MM.1S (cell line): ENCODE measurements at regions not wholly inside any gene's neighbourhood (a gene's known extent, or its start where the extent isn't known, plus 50 kb on each side); places are given as distances from the start of the nearest gene placed in this dataset.

ENCODE experiments used
- EZH2 ChIP-seq: fragments of 300-600 bp; sonication (generic); optimal IDR thresholded peaks from 2 replicates; pipeline ENCODE3; 2017; ENCODE audit warnings: low read depth, mild to moderate bottlenecking, antibody characterized with exemption, low read length, mixed read lengths
- EZH2phosphoT487 ChIP-seq: fragments of 300-600 bp; sonication (generic); IDR thresholded peaks from 2 replicates; pipeline ENCODE4 v1.6.1; 2018; ENCODE audit warnings: antibody characterized with exemption, low read length
- TF ChIP-seq, protein P1 (sequence below): fragments of 300-600 bp; sonication (generic); IDR thresholded peaks from 2 replicates; pipeline ENCODE4 v1.5.1; 2016; ENCODE audit warnings: antibody characterized with exemption, low read length, mixed read lengths

DNA sequence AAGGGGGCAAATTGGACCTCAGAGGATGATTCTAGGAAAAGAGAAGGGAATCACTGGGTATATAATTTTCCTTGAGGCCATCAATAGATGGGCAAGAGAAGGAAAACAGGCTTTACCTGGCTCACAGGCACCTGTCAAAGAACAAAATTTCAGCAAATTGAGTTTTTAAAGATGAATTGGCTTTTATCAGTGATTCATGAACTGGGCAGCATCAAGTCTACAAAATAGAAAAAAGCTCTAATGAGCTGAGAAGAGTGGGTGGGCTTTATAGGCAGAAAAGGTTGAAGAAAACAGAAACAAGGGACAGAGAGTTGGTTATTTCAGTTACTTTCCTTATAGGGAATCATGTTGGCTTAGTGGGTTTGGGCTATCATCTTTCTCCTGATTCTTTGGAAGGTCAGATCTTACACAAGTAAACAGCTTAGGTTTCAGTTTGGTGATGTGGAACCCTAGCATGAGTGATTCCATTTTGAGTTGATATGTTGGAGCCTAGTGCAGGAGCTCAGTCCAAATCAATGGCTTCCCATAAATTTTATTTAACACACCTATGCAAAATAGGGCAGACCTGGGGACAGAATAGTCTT is 120.7 kb upstream of the MED14 start:
- TF ChIP-seq, protein P1, sequence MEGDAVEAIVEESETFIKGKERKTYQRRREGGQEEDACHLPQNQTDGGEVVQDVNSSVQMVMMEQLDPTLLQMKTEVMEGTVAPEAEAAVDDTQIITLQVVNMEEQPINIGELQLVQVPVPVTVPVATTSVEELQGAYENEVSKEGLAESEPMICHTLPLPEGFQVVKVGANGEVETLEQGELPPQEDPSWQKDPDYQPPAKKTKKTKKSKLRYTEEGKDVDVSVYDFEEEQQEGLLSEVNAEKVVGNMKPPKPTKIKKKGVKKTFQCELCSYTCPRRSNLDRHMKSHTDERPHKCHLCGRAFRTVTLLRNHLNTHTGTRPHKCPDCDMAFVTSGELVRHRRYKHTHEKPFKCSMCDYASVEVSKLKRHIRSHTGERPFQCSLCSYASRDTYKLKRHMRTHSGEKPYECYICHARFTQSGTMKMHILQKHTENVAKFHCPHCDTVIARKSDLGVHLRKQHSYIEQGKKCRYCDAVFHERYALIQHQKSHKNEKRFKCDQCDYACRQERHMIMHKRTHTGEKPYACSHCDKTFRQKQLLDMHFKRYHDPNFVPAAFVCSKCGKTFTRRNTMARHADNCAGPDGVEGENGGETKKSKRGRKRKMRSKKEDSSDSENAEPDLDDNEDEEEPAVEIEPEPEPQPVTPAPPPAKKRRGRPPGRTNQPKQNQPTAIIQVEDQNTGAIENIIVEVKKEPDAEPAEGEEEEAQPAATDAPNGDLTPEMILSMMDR = no peak
- TF ChIP-seq EZH2phosphoT487 (no peak), EZH2 (no peak)
